ENCODE measurements at regions not wholly inside any gene's neighbourhood (a gene's known extent, or its start where the extent isn't known, plus 50 kb on each side); places are given as distances from the start of the nearest gene placed in this dataset.

- DNase-seq (ENCODE audit: low read depth in 2 of 2): no peak
Observed at GRCh38 chr20:12276011-12276673, 358.4 kb downstream of the BTBD3 start.

GRCh38 chr20:12287575-12287974, 369.9 kb downstream of the BTBD3 start:
- DNase-seq (ENCODE audit: low read depth in 2 of 2): no peak

- DNase-seq (ENCODE audit: low read depth in 2 of 2): no peak
Observed at GRCh38 chr20:12289465-12289864, 371.8 kb downstream of the BTBD3 start.

GRCh38 chr20:12291386-12291785, 373.7 kb downstream of the BTBD3 start:
- DNase-seq (ENCODE audit: low read depth in 2 of 2): no peak

- DNase-seq (ENCODE audit: low read depth in 2 of 2): no peak
Observed at GRCh38 chr20:12293900-12294299, 376.2 kb downstream of the BTBD3 start.

- DNase-seq (ENCODE audit: low read depth in 2 of 2): no peak
Observed at GRCh38 chr20:12294678-12295077, 377.0 kb downstream of the BTBD3 start.

GRCh38 chr20:12305188-12305950, 387.7 kb downstream of the BTBD3 start:
- no peak for DNase-seq (ENCODE audit: low read depth in 2 of 2)

GRCh38 chr20:12306107-12306506, 388.4 kb downstream of the BTBD3 start:
- DNase-seq (ENCODE audit: low read depth in 2 of 2): no peak

GRCh38 chr20:12311094-12311865, 393.6 kb downstream of the BTBD3 start:
- DNase-seq (ENCODE audit: low read depth in 2 of 2): no peak

GRCh38 chr20:12315652-12316051, 398.0 kb downstream of the BTBD3 start:
- no peak for DNase-seq (ENCODE audit: low read depth in 2 of 2)

GRCh38 chr20:12316794-12317193, 399.1 kb downstream of the BTBD3 start:
- DNase-seq (ENCODE audit: low read depth in 2 of 2): no peak

- DNase-seq (ENCODE audit: low read depth in 2 of 2): no peak
Observed at GRCh38 chr20:12317433-12317832, 399.7 kb downstream of the BTBD3 start.

- no peak for DNase-seq (ENCODE audit: low read depth in 2 of 2)
Observed at GRCh38 chr20:12318043-12318442, 400.4 kb downstream of the BTBD3 start.

- no peak for DNase-seq (ENCODE audit: low read depth in 2 of 2)
Observed at GRCh38 chr20:12321736-12322135, 404.0 kb downstream of the BTBD3 start.

GRCh38 chr20:12327205-12327604, 409.5 kb downstream of the BTBD3 start:
- no peak for DNase-seq (ENCODE audit: low read depth in 2 of 2)

- no peak for DNase-seq (ENCODE audit: low read depth in 2 of 2)
Observed at GRCh38 chr20:12331236-12331635, 413.5 kb downstream of the BTBD3 start.

- DNase-seq (ENCODE audit: low read depth in 2 of 2): no peak
Observed at GRCh38 chr20:12337601-12338000, 419.9 kb downstream of the BTBD3 start.

GRCh38 chr20:12345978-12346377, 428.3 kb downstream of the BTBD3 start:
- no peak for DNase-seq (ENCODE audit: low read depth in 2 of 2)

GRCh38 chr20:12353842-12354241, 436.1 kb downstream of the BTBD3 start:
- no peak for DNase-seq (ENCODE audit: low read depth in 2 of 2)

- no peak for DNase-seq (ENCODE audit: low read depth in 2 of 2)
Observed at GRCh38 chr20:12354725-12355124, 437.0 kb downstream of the BTBD3 start.

- DNase-seq (ENCODE audit: low read depth in 2 of 2): no peak
Observed at GRCh38 chr20:12355185-12355584, 437.5 kb downstream of the BTBD3 start.

- no peak for DNase-seq (ENCODE audit: low read depth in 2 of 2)
Observed at GRCh38 chr20:12358006-12358654, 440.4 kb downstream of the BTBD3 start.
